Spleen (tissue), 11 donors: ENCODE measurements at regions not wholly inside any gene's neighbourhood (a gene's known extent, or its start where the extent isn't known, plus 50 kb on each side); places are given as distances from the start of the nearest gene placed in this dataset.

Source experiments
- DNase-seq: peaks from one replicate; pipeline ENCODE4 v3.0.0-alpha.2; 2020
- H3K27ac ChIP-seq, 8 donors: fragments of 200-600 bp; sonication (generic) in 7 of 8; 1 replicate in 4 of 8; 2 replicates in 4 of 8; pipeline versions ENCODE4 v1.5.0 to v1.8.0; 2016 to 2021; ENCODE audit warnings: inconsistent platforms in 4 of 8, mild to moderate bottlenecking in 4 of 8, moderate library complexity in 1 of 8
- H3K27me3 ChIP-seq, 7 donors: fragments of 200-600 bp; sonication (generic) in 6 of 7; replicated peaks in 1 of 7; 1 replicate in 4 of 7; 2 replicates in 3 of 7; pipeline versions ENCODE4 v1.5.0 to v1.8.0; 2016 to 2021; ENCODE audit warnings: inconsistent platforms in 3 of 7, mild to moderate bottlenecking in 1 of 7
- H3K36me3 ChIP-seq, 6 donors: fragments of 200-600 bp; sonication (generic) in 5 of 6; 1 replicate in 4 of 6; 2 replicates in 2 of 6; pipeline versions ENCODE4 v1.5.0 to v1.8.0; 2016 to 2021; ENCODE audit warnings: inconsistent platforms in 2 of 6
- H3K4me1 ChIP-seq, 6 donors: fragments of 200-600 bp; sonication (generic) in 5 of 6; 1 replicate in 3 of 6; 2 replicates in 3 of 6; pipeline versions ENCODE4 v1.5.0 to v1.8.0; 2016 to 2021; ENCODE audit warnings: inconsistent platforms in 3 of 6
- H3K4me3 ChIP-seq, 8 donors: fragments of 200-600 bp; sonication (generic) in 7 of 8; 1 replicate in 4 of 8; 2 replicates in 4 of 8; pipeline versions ENCODE4 v1.5.0 to v1.8.0; 2016 to 2021; ENCODE audit warnings: inconsistent platforms in 4 of 8, mild to moderate bottlenecking in 4 of 8, moderate library complexity in 2 of 8
- H3K9me3 ChIP-seq, 8 donors: fragments of 200-600 bp; sonication (generic) in 7 of 8; 1 replicate in 4 of 8; 2 replicates in 4 of 8; pipeline versions ENCODE4 v1.5.0 to v1.8.0; 2016 to 2021; ENCODE audit warnings: inconsistent platforms in 4 of 8
- POLR2A ChIP-seq, 3 donors: fragments of 450-650 bp; IDR thresholded peaks; one replicate each; pipeline ENCODE4 v1.5.1; 2017; ENCODE audit warnings: antibody characterized with exemption in 3 of 3, mild to moderate bottlenecking in 1 of 3
- POLR2AphosphoS5 ChIP-seq, 3 donors: sonication (generic); formaldehyde crosslinking; IDR thresholded peaks; one replicate each; pipeline ENCODE4 v1.5.1; 2017; ENCODE audit warnings: antibody characterized with exemption in 3 of 3
- WGBS, 5 donors: extraction: QIAGEN DNeasy Blood & Tissue Kit in 3 of 5; methylation state at CpG; one replicate each; pipeline versions ENCODE4 v1.1.5 to v1.1.7; 2013 to 2018; 5-methylcytosine and 5-hydroxymethylcytosine counted together
- intact Hi-C: fragments of 100-400 bp; cut with DNase I; formaldehyde crosslinking; loops from one replicate; pipeline ENCODE4 v1.15.0; 2023; ENCODE audit warnings: low total_unique reads
- TF ChIP-seq, protein P1 (sequence below), 11 experiments: fragments of 200-600 bp in 7 of 11; fragments of 450-650 bp in 4 of 11; sonication (generic) in 4 of 11; IDR thresholded peaks in 8 of 11; conservative IDR thresholded peaks in 3 of 11; 1 replicate in 7 of 11; 2 replicates in 4 of 11; pipeline versions ENCODE4 v1.4.0 to v1.8.0; 2016 to 2021; ENCODE audit warnings: antibody characterized with exemption in 11 of 11, inconsistent platforms in 4 of 11, mild to moderate bottlenecking in 1 of 11
- donor health status: healthy with polysubstance abuse.
- donor health status: DM: no; HTN: no; CAD: no; lungs with moderate emphysema.
- donor health status: DM: no; HTN: no; CAD: no.
- donor health status: Bipolar disorder and iron deficiency.
- donor health status: healthy.
- donor health status: DM: no; HTN: no; CAD: no.
- donor health status: DM: yes; HTN: yes; CAD: no.

GRCh38 chr3:30170681-30171438 is 435.5 kb upstream of the TGFBR2 start:
- no peaks in the 10 kb centered on the region for H3K36me3 ChIP-seq
- H3K9me3 ChIP-seq = peaks cover 0 to 9% (median 6%) of the 10 kb centered on the region in 8 donors
- H3K27ac ChIP-seq = no peak overlapping the region
- intact Hi-C loops = no loop called here
- H3K4me1 ChIP-seq = no peaks in the 10 kb centered on the region
- H3K27me3 ChIP-seq = no peaks in the 10 kb centered on the region
- no peak for DNase-seq
- H3K4me3 ChIP-seq = no peak overlapping the region
- 77 to 93% (median 82%) methylated on average over 2 of the region's 2 CpGs for WGBS, 5 donors
- TF ChIP-seq, protein P1, sequence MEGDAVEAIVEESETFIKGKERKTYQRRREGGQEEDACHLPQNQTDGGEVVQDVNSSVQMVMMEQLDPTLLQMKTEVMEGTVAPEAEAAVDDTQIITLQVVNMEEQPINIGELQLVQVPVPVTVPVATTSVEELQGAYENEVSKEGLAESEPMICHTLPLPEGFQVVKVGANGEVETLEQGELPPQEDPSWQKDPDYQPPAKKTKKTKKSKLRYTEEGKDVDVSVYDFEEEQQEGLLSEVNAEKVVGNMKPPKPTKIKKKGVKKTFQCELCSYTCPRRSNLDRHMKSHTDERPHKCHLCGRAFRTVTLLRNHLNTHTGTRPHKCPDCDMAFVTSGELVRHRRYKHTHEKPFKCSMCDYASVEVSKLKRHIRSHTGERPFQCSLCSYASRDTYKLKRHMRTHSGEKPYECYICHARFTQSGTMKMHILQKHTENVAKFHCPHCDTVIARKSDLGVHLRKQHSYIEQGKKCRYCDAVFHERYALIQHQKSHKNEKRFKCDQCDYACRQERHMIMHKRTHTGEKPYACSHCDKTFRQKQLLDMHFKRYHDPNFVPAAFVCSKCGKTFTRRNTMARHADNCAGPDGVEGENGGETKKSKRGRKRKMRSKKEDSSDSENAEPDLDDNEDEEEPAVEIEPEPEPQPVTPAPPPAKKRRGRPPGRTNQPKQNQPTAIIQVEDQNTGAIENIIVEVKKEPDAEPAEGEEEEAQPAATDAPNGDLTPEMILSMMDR (IDR thresholded peaks at IDR 0.05 in 8 of 11, conservative IDR thresholded peaks at IDR 0.05 in 3 of 11) = no peak
- no peak for TF ChIP-seq POLR2A (IDR thresholded peaks at IDR 0.05)

GRCh38 chr3:30174357-30174756 is 432.0 kb upstream of the TGFBR2 start:
- DNase-seq = no peak
- TF ChIP-seq POLR2AphosphoS5 (IDR thresholded peaks at IDR 0.05) (no peak), POLR2A (IDR thresholded peaks at IDR 0.05) (no peak)
- TF ChIP-seq, protein P1 (IDR thresholded peaks at IDR 0.05 in 8 of 11, conservative IDR thresholded peaks at IDR 0.05 in 3 of 11) = no peak
- no peaks in the 10 kb centered on the region for H3K4me1 ChIP-seq
- H3K36me3 ChIP-seq = no peaks in the 10 kb centered on the region
- intact Hi-C loops = no loop called here
- H3K27me3 ChIP-seq = no peaks in the 10 kb centered on the region
- no peak overlapping the region for H3K27ac ChIP-seq
- no peaks in the 10 kb centered on the region for H3K9me3 ChIP-seq
- no peak overlapping the region for H3K4me3 ChIP-seq

DNA sequence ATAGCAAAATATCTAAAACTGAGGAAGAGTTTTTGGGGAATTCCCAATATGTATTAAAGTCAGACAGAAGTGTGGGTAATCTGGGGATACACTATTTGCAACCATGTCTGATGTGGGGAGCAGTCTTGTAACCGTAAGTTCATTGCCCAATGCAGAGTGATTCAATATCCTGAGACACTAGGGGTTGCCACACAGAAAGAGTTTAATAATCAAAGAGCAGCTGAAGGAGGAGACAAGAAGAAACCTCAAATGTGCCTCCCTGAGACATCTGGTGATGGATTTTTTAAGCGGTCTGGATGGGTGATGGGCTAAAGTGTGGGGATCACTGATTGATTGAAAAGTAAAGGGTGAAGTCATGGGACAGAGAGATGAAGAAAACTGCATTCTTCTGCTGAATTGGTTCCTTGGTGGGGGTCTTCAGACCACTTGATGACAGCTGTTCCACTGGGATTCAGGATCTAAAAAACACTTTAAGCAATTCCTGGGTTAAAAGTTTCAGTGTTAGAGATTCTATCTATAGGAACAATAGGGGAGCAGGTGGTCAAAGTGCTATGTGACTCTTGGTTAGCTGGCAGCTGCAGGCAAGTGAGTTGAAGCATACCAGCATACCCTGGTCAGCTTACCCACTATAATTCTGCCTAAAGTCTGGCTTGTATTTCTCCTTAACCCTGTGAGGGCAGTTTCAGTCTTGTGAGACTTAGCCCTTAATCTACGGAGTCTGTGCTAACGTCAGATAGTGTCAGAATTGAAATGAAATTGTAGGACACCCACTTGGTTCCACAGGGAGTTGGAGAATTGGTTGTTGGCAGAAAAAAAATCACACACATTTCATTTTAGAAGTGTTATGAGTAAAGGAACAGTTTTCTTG is 425.9 kb upstream of the TGFBR2 start:
- Histone ChIP-seq H3K9me3 (no peaks in the 10 kb centered on the region), H3K27ac (no peak overlapping the region), H3K27me3 (no peaks in the 10 kb centered on the region), H3K4me3 (no peak overlapping the region), H3K36me3 (no peaks in the 10 kb centered on the region), H3K4me1 (no peaks in the 10 kb centered on the region)
- TF ChIP-seq, protein P1 (IDR thresholded peaks at IDR 0.05 in 8 of 11, conservative IDR thresholded peaks at IDR 0.05 in 3 of 11) = no peak
- no peak for TF ChIP-seq POLR2AphosphoS5 (IDR thresholded peaks at IDR 0.05)
- no peak for TF ChIP-seq POLR2A (IDR thresholded peaks at IDR 0.05)
- no peak for DNase-seq
- WGBS, 5 donors = 58 to 80% (median 75%) methylated on average over 4 of the region's 4 CpGs
- intact Hi-C loops = no loop called here

DNA sequence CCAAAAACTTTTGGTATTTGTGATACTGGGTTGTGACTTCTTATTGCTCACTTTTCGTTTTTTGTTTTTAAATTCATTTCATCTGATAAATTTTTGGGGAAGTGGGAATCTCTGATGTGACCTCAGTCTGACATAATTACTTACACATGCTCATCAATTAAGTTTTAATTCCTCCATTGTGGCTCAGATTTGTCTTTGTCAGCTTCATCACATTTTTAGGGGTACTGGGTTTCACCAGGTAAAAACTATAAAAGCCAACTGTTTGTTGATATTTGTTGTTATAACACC is 425.3 kb upstream of the TGFBR2 start:
- no peak for DNase-seq
- TF ChIP-seq POLR2AphosphoS5 (IDR thresholded peaks at IDR 0.05) (no peak), POLR2A (IDR thresholded peaks at IDR 0.05) (no peak)
- TF ChIP-seq, protein P1 (IDR thresholded peaks at IDR 0.05 in 8 of 11, conservative IDR thresholded peaks at IDR 0.05 in 3 of 11) = no peak
- intact Hi-C loops = no loop called here
- Histone ChIP-seq H3K4me3 (no peak overlapping the region), H3K9me3 (no peaks in the 10 kb centered on the region), H3K4me1 (no peaks in the 10 kb centered on the region), H3K27ac (no peak overlapping the region), H3K27me3 (no peaks in the 10 kb centered on the region), H3K36me3 (no peaks in the 10 kb centered on the region)
- 47 to 68% (median 58%) methylated on average over 1 of the region's 1 CpG for WGBS, 5 donors
